H9 (cell line): ENCODE measurements at regions not wholly inside any gene's neighbourhood (a gene's known extent, or its start where the extent isn't known, plus 50 kb on each side); places are given as distances from the start of the nearest gene placed in this dataset.

Experiments used
- DNase-seq: peaks from one replicate; pipeline ENCODE4 v3.0.0-alpha.2; 2017
- H2AFZ ChIP-seq: one replicate; pipeline ENCODE4 v1.6.1; 2013; ENCODE audit warnings: mild to moderate bottlenecking, low read length, control low read depth, moderate library complexity
- H2AK5ac ChIP-seq: 2 replicates; pipeline ENCODE4 v1.6.1; 2013; ENCODE audit warnings: low read length, control low read depth, mixed read lengths; ENCODE audit not compliant: insufficient read length
- H2BK120ac ChIP-seq: one replicate; pipeline ENCODE4 v1.6.1; 2013; ENCODE audit warnings: low read depth, mild to moderate bottlenecking, low read length, control low read depth, inconsistent platforms; ENCODE audit not compliant: poor library complexity, severe bottlenecking
- H2BK12ac ChIP-seq: 2 replicates; pipeline ENCODE4 v1.6.1; 2013; ENCODE audit warnings: low read length, control low read depth, mixed read lengths, low read depth; ENCODE audit not compliant: insufficient read length
- H2BK15ac ChIP-seq: 2 replicates; pipeline ENCODE4 v1.6.1; 2013; ENCODE audit warnings: low read depth, low read length, control low read depth
- H2BK20ac ChIP-seq: one replicate; pipeline ENCODE4 v1.6.1; 2013; ENCODE audit warnings: low read depth, mild to moderate bottlenecking, low read length, control low read depth, inconsistent platforms; ENCODE audit not compliant: poor library complexity, severe bottlenecking
- H2BK5ac ChIP-seq: 2 replicates; pipeline ENCODE4 v1.6.1; 2013; ENCODE audit warnings: low read length, control low read depth, mixed read lengths; ENCODE audit not compliant: insufficient read length
- H3K14ac ChIP-seq: 2 replicates; pipeline ENCODE4 v1.6.1; 2013; ENCODE audit warnings: low read length, control low read depth; ENCODE audit not compliant: insufficient read depth
- H3K18ac ChIP-seq: 2 replicates; pipeline ENCODE4 v1.6.1; 2013; ENCODE audit warnings: low read depth, mild to moderate bottlenecking, mixed read lengths, low read length, control low read depth; ENCODE audit not compliant: insufficient read length
- H3K23ac ChIP-seq: 2 replicates; pipeline ENCODE4 v1.6.1; 2013; ENCODE audit warnings: low read length, control low read depth, mixed read lengths, low read depth; ENCODE audit not compliant: insufficient read length
- H3K23me2 ChIP-seq: 2 replicates; pipeline ENCODE4 v1.6.1; 2013; ENCODE audit warnings: low read depth, mild to moderate bottlenecking, mixed read lengths, low read length, control low read depth; ENCODE audit not compliant: insufficient read length, poor library complexity, severe bottlenecking
- H3K27ac ChIP-seq: 2 replicates; pipeline ENCODE4 v1.5.1; 2013; ENCODE audit warnings: low read length, control low read depth, mixed read lengths, low read depth; ENCODE audit not compliant: insufficient read length
- H3K27me3 ChIP-seq: 2 replicates; pipeline ENCODE4 v1.6.1; 2013; ENCODE audit warnings: low read length, control low read depth, inconsistent platforms; ENCODE audit not compliant: insufficient read depth
- H3K4ac ChIP-seq: 2 replicates; pipeline ENCODE4 v1.6.1; 2013; ENCODE audit warnings: low read depth, mild to moderate bottlenecking, control low read depth, inconsistent platforms, low read length, moderate library complexity
- H3K4me1 ChIP-seq: 2 replicates; pipeline ENCODE4 v1.6.1; 2013; ENCODE audit warnings: low read length, control low read depth, inconsistent platforms; ENCODE audit not compliant: insufficient read depth
- H3K4me2 ChIP-seq: 2 replicates; pipeline ENCODE4 v1.6.1; 2013; ENCODE audit warnings: low read length, control low read depth, mixed read lengths; ENCODE audit not compliant: insufficient read length, insufficient read depth
- H3K56ac ChIP-seq: 2 replicates; pipeline ENCODE4 v1.6.1; 2013; ENCODE audit warnings: low read depth, mild to moderate bottlenecking, mixed read lengths, low read length, control low read depth; ENCODE audit not compliant: insufficient read length
- H3K79me1 ChIP-seq: 2 replicates; pipeline ENCODE4 v1.6.1; 2013; ENCODE audit warnings: low read depth, mild to moderate bottlenecking, moderate library complexity, low read length, control low read depth, inconsistent platforms; ENCODE audit not compliant: insufficient read depth, poor library complexity, severe bottlenecking
- H3K79me2 ChIP-seq: 2 replicates; pipeline ENCODE4 v1.6.1; 2013; ENCODE audit warnings: low read length, control low read depth, inconsistent platforms; ENCODE audit not compliant: insufficient read depth
- H3K9ac ChIP-seq: 2 replicates; pipeline ENCODE4 v1.6.1; 2013; ENCODE audit warnings: low read length, control low read depth, mixed read lengths; ENCODE audit not compliant: insufficient read length; ENCODE audit errors: extremely low read depth
- H3K9me3 ChIP-seq: one replicate; pipeline ENCODE4 v1.6.1; 2013; ENCODE audit warnings: low read depth, low read length, inconsistent platforms; ENCODE audit not compliant: control insufficient read depth
- H3T11ph ChIP-seq: one replicate; pipeline ENCODE4 v1.6.1; 2013; ENCODE audit warnings: mild to moderate bottlenecking, low read length, control low read depth, inconsistent platforms
- H4K20me1 ChIP-seq: one replicate; pipeline ENCODE4 v1.6.1; 2013; ENCODE audit not compliant: control insufficient read depth, insufficient read length, insufficient read depth
- H4K5ac ChIP-seq: 2 replicates; pipeline ENCODE4 v1.6.1; 2013; ENCODE audit warnings: low read depth, mild to moderate bottlenecking, mixed read lengths, low read length, control low read depth; ENCODE audit not compliant: insufficient read length
- H4K8ac ChIP-seq: replicated peaks from 2 replicates; pipeline ENCODE4 v1.6.1; 2013; ENCODE audit warnings: low read length, control low read depth, mixed read lengths, low read depth; ENCODE audit not compliant: insufficient read length
- H4K91ac ChIP-seq: 2 replicates; pipeline ENCODE4 v1.6.1; 2013; ENCODE audit warnings: low read depth, mild to moderate bottlenecking, moderate library complexity, mixed read lengths, low read length, control low read depth; ENCODE audit not compliant: insufficient read length
- H3K27ac Mint-ChIP-seq, 3 experiments: 2 replicates in 2 of 3; 3 replicates in 1 of 3; pipeline ENCODE4 v1.8.0; 2020 to 2021; ENCODE audit warnings: mixed read lengths in 3 of 3, mild to moderate bottlenecking in 1 of 3, moderate library complexity in 1 of 3
- H3K27me3 Mint-ChIP-seq: 2 replicates; pipeline ENCODE4 v1.8.0; 2021; ENCODE audit warnings: low read depth, mild to moderate bottlenecking, moderate library complexity, mixed read lengths
- H3K36me3 Mint-ChIP-seq, 3 experiments: 2 replicates in 2 of 3; 3 replicates in 1 of 3; pipeline ENCODE4 v1.8.0; 2020 to 2021; ENCODE audit warnings: low read depth in 3 of 3, mixed read lengths in 3 of 3; ENCODE audit not compliant: insufficient read depth in 1 of 3
- H3K4me1 Mint-ChIP-seq, 2 experiments: 2 replicates each; pipeline ENCODE4 v1.8.0; 2020; ENCODE audit warnings: mixed read lengths in 2 of 2
- H3K4me3 Mint-ChIP-seq, 2 experiments: 2 replicates in 1 of 2; 3 replicates in 1 of 2; pipeline ENCODE4 v1.8.0; 2020 to 2021; ENCODE audit warnings: mild to moderate bottlenecking in 2 of 2, mixed read lengths in 2 of 2, moderate library complexity in 1 of 2
- H3K9me3 Mint-ChIP-seq, 2 experiments: 2 replicates in 1 of 2; 3 replicates in 1 of 2; pipeline ENCODE4 v1.8.0; 2020; ENCODE audit warnings: mild to moderate bottlenecking in 2 of 2, mixed read lengths in 2 of 2, moderate library complexity in 1 of 2
- WGBS: extraction: QIAGEN DNeasy Blood & Tissue Kit; methylation state at CpG from one replicate; pipeline ENCODE4 v1.1.7; 2013; ENCODE audit warnings: missing lambda C conversion rate, low lambda C conversion rate, mixed read lengths; ENCODE audit not compliant: insufficient read length; ENCODE audit errors: extremely low coverage; 5-methylcytosine and 5-hydroxymethylcytosine counted together
- TF ChIP-seq, protein P1 (sequence below): fragments of 200-600 bp; sonication (generic); conservative IDR thresholded peaks from 3 replicates; pipeline ENCODE4 v1.8.0; 2021; ENCODE audit warnings: antibody characterized with exemption, mild to moderate bottlenecking

DNA sequence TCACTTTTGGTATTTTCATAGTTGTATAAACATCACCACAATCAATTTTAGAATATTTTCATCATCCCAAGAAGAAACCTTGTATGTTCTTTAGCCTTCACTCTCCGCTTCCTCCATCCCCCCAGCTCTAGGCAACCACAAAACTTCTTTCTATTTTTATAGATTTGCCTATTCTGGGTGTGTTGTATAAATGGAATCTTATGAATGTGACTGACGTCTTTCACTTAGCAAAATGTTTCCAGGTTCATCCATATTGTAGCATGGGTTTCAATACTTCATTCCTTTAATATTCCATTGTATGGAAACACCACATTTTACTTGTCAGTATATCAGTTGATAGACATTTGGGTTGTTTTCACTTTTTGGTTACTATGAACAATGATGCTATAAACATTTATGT, 335.8 kb upstream of the GOLIM4 start:
- Histone ChIP-seq H2BK5ac (no peak overlapping the region), H3K4me1 (no peaks in the 10 kb centered on the region), H3K79me1 (no peaks in the 10 kb centered on the region), H3K4ac (no peak overlapping the region), H3K23me2 (no peaks in the 10 kb centered on the region), H3K9ac (no peak overlapping the region), H2AK5ac (no peak overlapping the region), H3T11ph (no peak overlapping the region), H4K91ac (no peak overlapping the region), H3K27ac (no peak overlapping the region), H3K79me2 (no peaks in the 10 kb centered on the region), H2BK12ac (no peak overlapping the region), H3K56ac (no peak overlapping the region), H4K5ac (no peak overlapping the region), H3K23ac (no peak overlapping the region), H2BK15ac (no peak overlapping the region), H2BK120ac (no peak overlapping the region), H3K18ac (no peak overlapping the region), H3K4me2 (no peak overlapping the region), H4K8ac (no peak overlapping the region), H3K9me3 (no peaks in the 10 kb centered on the region), H3K27me3 (no peaks in the 10 kb centered on the region), H3K14ac (no peak overlapping the region), H4K20me1 (no peaks in the 10 kb centered on the region), H2BK20ac (no peak overlapping the region), H2AFZ (no peak overlapping the region)
- no peaks in the 10 kb centered on the region for H3K27me3 Mint-ChIP-seq
- H3K4me3 Mint-ChIP-seq, result no peak overlapping the region
- no peak for DNase-seq
- TF ChIP-seq, protein P1, sequence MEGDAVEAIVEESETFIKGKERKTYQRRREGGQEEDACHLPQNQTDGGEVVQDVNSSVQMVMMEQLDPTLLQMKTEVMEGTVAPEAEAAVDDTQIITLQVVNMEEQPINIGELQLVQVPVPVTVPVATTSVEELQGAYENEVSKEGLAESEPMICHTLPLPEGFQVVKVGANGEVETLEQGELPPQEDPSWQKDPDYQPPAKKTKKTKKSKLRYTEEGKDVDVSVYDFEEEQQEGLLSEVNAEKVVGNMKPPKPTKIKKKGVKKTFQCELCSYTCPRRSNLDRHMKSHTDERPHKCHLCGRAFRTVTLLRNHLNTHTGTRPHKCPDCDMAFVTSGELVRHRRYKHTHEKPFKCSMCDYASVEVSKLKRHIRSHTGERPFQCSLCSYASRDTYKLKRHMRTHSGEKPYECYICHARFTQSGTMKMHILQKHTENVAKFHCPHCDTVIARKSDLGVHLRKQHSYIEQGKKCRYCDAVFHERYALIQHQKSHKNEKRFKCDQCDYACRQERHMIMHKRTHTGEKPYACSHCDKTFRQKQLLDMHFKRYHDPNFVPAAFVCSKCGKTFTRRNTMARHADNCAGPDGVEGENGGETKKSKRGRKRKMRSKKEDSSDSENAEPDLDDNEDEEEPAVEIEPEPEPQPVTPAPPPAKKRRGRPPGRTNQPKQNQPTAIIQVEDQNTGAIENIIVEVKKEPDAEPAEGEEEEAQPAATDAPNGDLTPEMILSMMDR, result no peak
- no peak overlapping the region for H3K27ac Mint-ChIP-seq
- H3K4me1 Mint-ChIP-seq, result peaks cover 2 to 11% of the 10 kb centered on the region in 2 experiments; a peak in 3 of 4 replicates
- H3K9me3 Mint-ChIP-seq, result no peaks in the 10 kb centered on the region
- no CpG with 5 or more reads among the region's 2 CpGs for WGBS
- H3K36me3 Mint-ChIP-seq, result no peaks in the 10 kb centered on the region
